ENCODE measurements at regions not wholly inside any gene's neighbourhood (a gene's known extent, or its start where the extent isn't known, plus 50 kb on each side); places are given as distances from the start of the nearest gene placed in this dataset.

DNA sequence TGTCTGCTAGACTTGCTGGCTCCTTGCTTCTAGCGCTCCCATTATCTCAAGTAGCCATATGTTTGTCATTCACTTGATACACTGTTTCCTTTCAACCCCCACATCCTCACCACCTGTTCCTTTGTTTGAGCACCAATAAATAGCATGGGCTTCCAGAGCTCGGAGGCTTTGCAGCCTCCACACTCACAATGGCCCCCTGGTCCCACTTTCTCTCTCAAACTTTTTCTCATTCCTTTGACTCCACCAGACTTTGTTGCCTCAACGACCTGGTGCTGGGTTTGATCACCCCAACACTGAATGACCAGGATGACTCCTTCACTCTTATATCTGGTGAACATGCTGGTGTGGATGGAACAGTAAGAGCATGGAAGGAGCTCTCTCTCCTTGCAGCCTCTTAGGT is 114.5 kb upstream of the TRIM24 start:
- H3K9me3 ChIP-seq, result no peaks in the 10 kb centered on the region
- no peaks in the 10 kb centered on the region for H3K27me3 ChIP-seq
- TF ChIP-seq, protein P1, sequence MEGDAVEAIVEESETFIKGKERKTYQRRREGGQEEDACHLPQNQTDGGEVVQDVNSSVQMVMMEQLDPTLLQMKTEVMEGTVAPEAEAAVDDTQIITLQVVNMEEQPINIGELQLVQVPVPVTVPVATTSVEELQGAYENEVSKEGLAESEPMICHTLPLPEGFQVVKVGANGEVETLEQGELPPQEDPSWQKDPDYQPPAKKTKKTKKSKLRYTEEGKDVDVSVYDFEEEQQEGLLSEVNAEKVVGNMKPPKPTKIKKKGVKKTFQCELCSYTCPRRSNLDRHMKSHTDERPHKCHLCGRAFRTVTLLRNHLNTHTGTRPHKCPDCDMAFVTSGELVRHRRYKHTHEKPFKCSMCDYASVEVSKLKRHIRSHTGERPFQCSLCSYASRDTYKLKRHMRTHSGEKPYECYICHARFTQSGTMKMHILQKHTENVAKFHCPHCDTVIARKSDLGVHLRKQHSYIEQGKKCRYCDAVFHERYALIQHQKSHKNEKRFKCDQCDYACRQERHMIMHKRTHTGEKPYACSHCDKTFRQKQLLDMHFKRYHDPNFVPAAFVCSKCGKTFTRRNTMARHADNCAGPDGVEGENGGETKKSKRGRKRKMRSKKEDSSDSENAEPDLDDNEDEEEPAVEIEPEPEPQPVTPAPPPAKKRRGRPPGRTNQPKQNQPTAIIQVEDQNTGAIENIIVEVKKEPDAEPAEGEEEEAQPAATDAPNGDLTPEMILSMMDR (IDR thresholded peaks at IDR 0.05), result no peak
- DNase-seq, result no peak
- no peak overlapping the region for H3K4me3 ChIP-seq
- no peaks in the 10 kb centered on the region for H3K36me3 ChIP-seq
- H3K9ac ChIP-seq (ENCODE audit: low read depth in 2 of 2, low read length in 2 of 2), result no peak overlapping the region
- H3K4me1 ChIP-seq, result no peaks in the 10 kb centered on the region
- H3K27ac ChIP-seq, result no peak overlapping the region
- intact Hi-C loops (cut with DNase I), result no loop called here

DNA sequence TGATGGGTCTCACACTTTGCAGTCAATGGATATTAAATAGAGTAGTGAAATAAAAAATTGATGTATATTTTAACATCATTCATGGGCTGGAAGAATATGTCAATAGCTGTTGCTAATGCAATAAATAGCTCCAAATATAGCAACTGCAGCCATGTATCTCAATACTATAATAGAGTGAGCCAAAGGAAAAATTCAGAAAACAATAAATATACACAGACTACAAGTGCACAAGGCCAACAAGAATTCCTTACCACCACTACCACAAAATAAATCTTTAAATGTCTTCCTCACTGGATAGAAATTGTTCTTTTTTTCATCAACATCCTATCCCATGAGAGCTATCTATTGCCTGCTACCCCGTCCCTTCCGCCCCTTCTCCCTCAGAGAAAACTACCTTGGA is 113.1 kb upstream of the TRIM24 start:
- Histone ChIP-seq H3K9ac (ENCODE audit: low read depth in 2 of 2, low read length in 2 of 2) (no peak overlapping the region), H3K27ac (no peak overlapping the region), H3K4me1 (no peaks in the 10 kb centered on the region), H3K36me3 (no peaks in the 10 kb centered on the region), H3K27me3 (no peaks in the 10 kb centered on the region), H3K4me3 (no peak overlapping the region), H3K9me3 (no peaks in the 10 kb centered on the region)
- TF ChIP-seq, protein P1 (IDR thresholded peaks at IDR 0.05), result no peak
- intact Hi-C loops (cut with DNase I), result no loop called here
- DNase-seq, result no peak

DNA sequence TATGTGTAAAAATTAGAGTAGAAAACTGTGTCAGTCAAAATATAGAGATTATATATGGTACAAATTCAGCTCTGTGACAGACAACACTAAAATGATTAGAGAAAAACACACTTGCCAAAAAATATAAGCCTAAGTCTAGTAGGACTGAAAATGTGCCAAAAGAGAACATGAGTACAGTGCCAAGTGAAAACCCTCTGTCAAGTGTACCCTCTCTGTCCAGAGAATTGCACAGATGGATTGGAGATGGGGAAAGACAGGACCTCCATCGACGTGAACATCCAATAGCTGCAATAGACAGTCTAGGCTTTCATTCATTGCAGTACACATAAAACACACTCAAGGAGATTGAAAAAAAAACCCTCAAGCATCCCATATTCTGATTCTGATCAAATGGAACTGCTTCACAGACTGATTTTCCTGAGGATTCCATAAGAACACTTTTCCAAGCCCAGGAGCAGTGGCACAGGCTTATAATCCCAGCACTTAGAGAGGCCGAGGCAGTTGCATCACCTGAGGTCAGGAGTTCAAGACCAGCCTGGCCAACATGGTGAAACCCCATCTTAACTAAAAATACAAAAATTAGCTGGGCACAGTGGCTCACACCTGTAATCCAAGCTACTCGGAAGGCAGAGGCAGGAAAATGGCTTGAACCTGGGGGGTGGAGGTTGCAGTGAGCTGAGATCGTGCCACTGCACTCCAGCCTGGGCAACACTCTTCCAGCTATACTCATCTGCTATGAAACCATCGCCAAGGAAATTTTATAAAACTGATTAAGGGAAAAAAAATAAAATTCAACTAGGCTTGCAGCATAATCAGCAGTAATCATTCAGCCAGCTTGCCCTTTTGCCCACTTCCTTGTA is 110.0 kb upstream of the TRIM24 start:
- H3K27ac ChIP-seq, result no peak overlapping the region
- TF ChIP-seq, protein P1 (IDR thresholded peaks at IDR 0.05), result no peak
- no peaks in the 10 kb centered on the region for H3K4me1 ChIP-seq
- no peak for DNase-seq
- no peaks in the 10 kb centered on the region for H3K36me3 ChIP-seq
- no peaks in the 10 kb centered on the region for H3K27me3 ChIP-seq
- intact Hi-C loops (cut with DNase I), result no loop called here
- no peak overlapping the region for H3K4me3 ChIP-seq
- H3K9me3 ChIP-seq, result no peaks in the 10 kb centered on the region
- no peak overlapping the region for H3K9ac ChIP-seq (ENCODE audit: low read depth in 2 of 2, low read length in 2 of 2)

DNA sequence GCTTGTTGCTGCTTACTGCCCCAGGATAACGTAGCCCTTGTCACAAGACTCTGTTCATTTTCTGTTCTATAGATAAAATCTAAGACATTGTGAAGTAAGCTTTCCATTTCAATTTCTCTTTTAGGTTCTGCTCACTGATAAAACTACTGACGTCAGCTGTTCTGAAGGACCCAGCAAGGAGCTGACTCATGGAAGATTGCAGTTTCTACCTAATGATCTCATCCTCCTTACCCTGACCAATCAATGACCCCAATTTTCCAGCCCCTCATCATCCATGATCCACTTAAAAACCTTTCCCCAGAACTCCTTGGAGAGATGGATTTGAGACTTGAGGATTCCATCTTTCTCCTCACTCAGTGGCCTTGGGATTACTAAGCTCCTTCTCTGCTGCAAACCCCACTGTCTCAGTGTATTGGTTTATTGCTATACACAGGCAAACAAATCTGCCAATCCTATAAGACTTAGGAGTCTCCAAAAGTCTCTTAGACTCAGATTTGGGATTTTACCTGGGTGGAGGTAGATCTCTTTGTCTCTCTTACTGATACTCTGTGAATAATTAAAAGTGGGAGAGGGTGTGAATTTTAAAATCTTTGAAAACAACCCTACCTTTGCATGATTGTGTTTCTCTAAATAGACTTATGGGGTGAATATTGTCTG is 109.2 kb upstream of the TRIM24 start:
- no peak overlapping the region for H3K27ac ChIP-seq
- no peaks in the 10 kb centered on the region for H3K4me1 ChIP-seq
- H3K9me3 ChIP-seq, result no peaks in the 10 kb centered on the region
- H3K9ac ChIP-seq (ENCODE audit: low read depth in 2 of 2, low read length in 2 of 2), result no peak overlapping the region
- intact Hi-C loops (cut with DNase I), result no loop called here
- no peak overlapping the region for H3K4me3 ChIP-seq
- TF ChIP-seq, protein P1 (IDR thresholded peaks at IDR 0.05), result no peak
- DNase-seq, result no peak
- H3K27me3 ChIP-seq, result no peaks in the 10 kb centered on the region
- no peaks in the 10 kb centered on the region for H3K36me3 ChIP-seq

DNA sequence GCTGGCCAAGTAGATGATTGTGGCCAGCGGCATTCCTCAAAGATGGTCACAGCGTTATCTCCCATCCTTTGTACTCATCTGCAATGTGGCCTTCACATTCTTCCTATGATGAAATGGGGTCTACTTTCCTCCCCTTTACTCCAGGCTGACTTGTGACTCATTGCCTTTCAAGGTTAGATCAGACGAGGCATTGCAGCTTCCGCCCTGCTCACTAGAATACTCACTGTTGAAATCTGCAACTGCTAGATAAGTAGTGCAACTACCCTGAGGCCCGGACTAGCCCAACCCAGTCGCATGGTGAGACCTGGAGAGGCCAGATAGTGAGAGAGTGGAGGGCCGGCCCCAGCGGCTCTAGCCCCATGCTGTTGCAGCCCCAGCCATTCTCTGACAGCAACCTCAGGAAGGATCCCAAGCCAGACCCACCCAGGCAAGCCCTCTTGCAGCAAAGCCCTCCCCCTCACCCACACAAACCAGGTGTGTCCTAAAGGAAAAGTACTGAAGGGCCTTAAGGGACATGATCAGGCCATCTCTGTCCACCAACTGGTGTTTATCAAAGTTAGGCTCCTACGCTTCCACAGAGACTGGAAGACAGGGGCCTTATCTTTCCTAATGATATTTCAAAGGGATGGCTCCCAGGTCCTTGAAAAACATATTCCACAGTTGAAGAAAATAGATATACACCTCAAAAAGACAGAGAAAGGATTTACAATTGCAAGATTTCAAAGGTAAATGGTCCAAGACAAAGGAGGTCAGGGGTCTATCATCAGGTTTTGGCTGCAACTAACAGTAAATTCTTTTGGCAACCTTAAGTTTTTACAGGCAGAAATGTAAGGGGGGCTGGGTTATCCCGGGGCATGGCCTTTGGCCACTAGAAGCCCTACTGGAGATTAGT is 107.2 kb upstream of the TRIM24 start:
- TF ChIP-seq, protein P1 (IDR thresholded peaks at IDR 0.05), result no peak
- H3K9me3 ChIP-seq, result no peaks in the 10 kb centered on the region
- H3K27ac ChIP-seq, result no peak overlapping the region
- H3K4me3 ChIP-seq, result no peak overlapping the region
- DNase-seq, result no peak
- H3K9ac ChIP-seq (ENCODE audit: low read depth in 2 of 2, low read length in 2 of 2), result no peak overlapping the region
- H3K4me1 ChIP-seq, result no peaks in the 10 kb centered on the region
- H3K36me3 ChIP-seq, result no peaks in the 10 kb centered on the region
- intact Hi-C loops (cut with DNase I), result no loop called here
- H3K27me3 ChIP-seq, result no peaks in the 10 kb centered on the region

All from colonic mucosa (tissue), 4 donors.